Calu3 (cell line): ENCODE measurements at regions not wholly inside any gene's neighbourhood (a gene's known extent, or its start where the extent isn't known, plus 50 kb on each side); places are given as distances from the start of the nearest gene placed in this dataset.

ENCODE experiments used
- BruUV-seq: library from RNA; stranded (reverse); fragments of 400-500 nt; replicated peaks from 2 replicates; lab custom pipeline; 2021; lab: Mats Ljungman, UMichigan
- CTCF ChIA-PET: fragments of 300-600 bp; sonication (Branson Sonifier 250); formaldehyde crosslinking; loops from one replicate; lab custom pipeline; 2022; ENCODE audit warnings: antibody characterized with exemption; lab: Charles Lee
- DNase-seq: peaks from one replicate; pipeline ENCODE4 v3.0.0; 2022
- H3K27ac Mint-ChIP-seq: one replicate; pipeline ENCODE4 v1.8.0; 2022; ENCODE audit warnings: mixed read lengths; ENCODE audit not compliant: unreplicated experiment
- H3K27me3 Mint-ChIP-seq: one replicate; pipeline ENCODE4 v1.8.0; 2022; ENCODE audit warnings: mixed read lengths; ENCODE audit not compliant: unreplicated experiment
- H3K36me3 Mint-ChIP-seq: one replicate; pipeline ENCODE4 v1.8.0; 2022; ENCODE audit warnings: mild to moderate bottlenecking, moderate library complexity, mixed read lengths; ENCODE audit not compliant: insufficient read depth, unreplicated experiment
- H3K4me1 Mint-ChIP-seq: one replicate; pipeline ENCODE4 v1.8.0; 2022; ENCODE audit warnings: mild to moderate bottlenecking, low read depth, mixed read lengths; ENCODE audit not compliant: unreplicated experiment
- H3K4me3 Mint-ChIP-seq: one replicate; pipeline ENCODE4 v1.8.0; 2022; ENCODE audit warnings: mild to moderate bottlenecking, low read depth, moderate library complexity, mixed read lengths; ENCODE audit not compliant: unreplicated experiment
- H3K9me3 Mint-ChIP-seq: one replicate; pipeline ENCODE4 v1.8.0; 2022; ENCODE audit warnings: low read depth, mixed read lengths; ENCODE audit not compliant: unreplicated experiment
- intact Hi-C: fragments of 100-400 bp; cut with micrococcal nuclease; formaldehyde crosslinking; loops from one replicate; pipeline ENCODE4 v1.10.0; 2022; ENCODE audit not compliant: unreplicated experiment
- TF ChIP-seq, protein P1 (sequence below): fragments of 200-600 bp; IDR thresholded peaks from one replicate; pipeline ENCODE4 v1.8.0; 2022; ENCODE audit warnings: antibody characterized with exemption; ENCODE audit not compliant: unreplicated experiment

DNA sequence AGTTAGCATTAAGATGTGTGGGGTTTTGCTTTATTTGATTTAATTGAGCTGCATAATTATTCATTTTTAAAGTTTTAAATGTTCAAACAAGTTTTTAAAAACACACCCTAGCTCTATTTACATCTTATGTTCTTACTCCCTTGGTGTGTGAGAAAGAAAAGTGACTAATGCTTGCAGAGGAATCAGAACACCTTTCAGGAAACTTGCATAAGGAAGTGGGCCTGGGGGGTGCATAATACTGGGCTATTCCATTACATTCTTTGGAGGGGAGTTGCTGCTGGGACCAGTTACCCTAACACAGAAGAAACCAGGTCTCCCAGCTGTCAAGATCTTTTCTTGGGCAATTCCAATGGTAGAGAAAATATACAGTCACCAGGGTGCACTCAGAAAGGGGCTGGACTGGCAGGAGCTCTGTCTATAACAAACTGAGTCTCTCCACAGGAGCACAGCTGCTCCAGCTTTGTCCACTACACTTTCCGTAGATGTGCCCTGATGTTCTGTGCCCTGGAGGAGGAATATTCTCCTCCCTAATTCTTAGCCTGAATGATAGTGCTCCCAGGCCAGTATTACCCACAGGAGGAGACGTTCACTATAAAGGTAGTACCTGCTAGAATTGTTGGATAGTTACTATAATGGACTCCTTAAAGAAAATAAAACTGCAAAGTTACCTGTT, 304.2 kb downstream of the CDC14C start:
- H3K9me3 Mint-ChIP-seq, result peaks cover 33% of the 10 kb centered on the region
- no peak overlapping the region for H3K27ac Mint-ChIP-seq
- no peak for DNase-seq
- H3K4me1 Mint-ChIP-seq, result no peaks in the 10 kb centered on the region
- no peaks in the 10 kb centered on the region for H3K27me3 Mint-ChIP-seq
- BruUV-seq, result no TSS peak
- TF ChIP-seq, protein P1, sequence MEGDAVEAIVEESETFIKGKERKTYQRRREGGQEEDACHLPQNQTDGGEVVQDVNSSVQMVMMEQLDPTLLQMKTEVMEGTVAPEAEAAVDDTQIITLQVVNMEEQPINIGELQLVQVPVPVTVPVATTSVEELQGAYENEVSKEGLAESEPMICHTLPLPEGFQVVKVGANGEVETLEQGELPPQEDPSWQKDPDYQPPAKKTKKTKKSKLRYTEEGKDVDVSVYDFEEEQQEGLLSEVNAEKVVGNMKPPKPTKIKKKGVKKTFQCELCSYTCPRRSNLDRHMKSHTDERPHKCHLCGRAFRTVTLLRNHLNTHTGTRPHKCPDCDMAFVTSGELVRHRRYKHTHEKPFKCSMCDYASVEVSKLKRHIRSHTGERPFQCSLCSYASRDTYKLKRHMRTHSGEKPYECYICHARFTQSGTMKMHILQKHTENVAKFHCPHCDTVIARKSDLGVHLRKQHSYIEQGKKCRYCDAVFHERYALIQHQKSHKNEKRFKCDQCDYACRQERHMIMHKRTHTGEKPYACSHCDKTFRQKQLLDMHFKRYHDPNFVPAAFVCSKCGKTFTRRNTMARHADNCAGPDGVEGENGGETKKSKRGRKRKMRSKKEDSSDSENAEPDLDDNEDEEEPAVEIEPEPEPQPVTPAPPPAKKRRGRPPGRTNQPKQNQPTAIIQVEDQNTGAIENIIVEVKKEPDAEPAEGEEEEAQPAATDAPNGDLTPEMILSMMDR, result no peak
- CTCF ChIA-PET, result no interaction called here
- no peak overlapping the region for H3K4me3 Mint-ChIP-seq
- no peaks in the 10 kb centered on the region for H3K36me3 Mint-ChIP-seq
- intact Hi-C loops, result no loop called here

DNA sequence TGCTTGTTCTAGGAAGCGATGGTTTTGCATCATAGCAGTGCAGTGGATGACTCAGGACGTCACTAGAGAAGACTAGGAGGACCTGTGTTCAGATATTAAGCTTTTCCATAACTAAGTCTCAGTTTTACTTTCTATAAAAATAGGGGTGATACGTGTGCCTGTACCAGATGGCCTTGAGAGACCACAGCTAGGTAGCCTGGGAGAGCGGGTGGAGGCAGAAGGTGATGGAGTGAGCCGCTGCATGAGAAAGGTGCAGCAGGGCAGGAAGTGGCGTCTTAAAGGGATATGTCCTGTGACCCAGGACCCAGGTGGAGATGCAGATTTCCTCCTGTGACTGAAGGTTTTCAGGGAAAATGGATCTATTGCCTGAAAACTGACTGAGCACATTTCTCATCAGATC, 304.9 kb downstream of the CDC14C start:
- no peaks in the 10 kb centered on the region for H3K27me3 Mint-ChIP-seq
- H3K9me3 Mint-ChIP-seq, result peaks cover 33% of the 10 kb centered on the region
- CTCF ChIA-PET, result no interaction called here
- TF ChIP-seq, protein P1, result no peak
- H3K36me3 Mint-ChIP-seq, result no peaks in the 10 kb centered on the region
- no peak overlapping the region for H3K27ac Mint-ChIP-seq
- H3K4me3 Mint-ChIP-seq, result no peak overlapping the region
- no peak for DNase-seq
- BruUV-seq, result no TSS peak
- H3K4me1 Mint-ChIP-seq, result no peaks in the 10 kb centered on the region
- intact Hi-C loops, result no loop called here

DNA sequence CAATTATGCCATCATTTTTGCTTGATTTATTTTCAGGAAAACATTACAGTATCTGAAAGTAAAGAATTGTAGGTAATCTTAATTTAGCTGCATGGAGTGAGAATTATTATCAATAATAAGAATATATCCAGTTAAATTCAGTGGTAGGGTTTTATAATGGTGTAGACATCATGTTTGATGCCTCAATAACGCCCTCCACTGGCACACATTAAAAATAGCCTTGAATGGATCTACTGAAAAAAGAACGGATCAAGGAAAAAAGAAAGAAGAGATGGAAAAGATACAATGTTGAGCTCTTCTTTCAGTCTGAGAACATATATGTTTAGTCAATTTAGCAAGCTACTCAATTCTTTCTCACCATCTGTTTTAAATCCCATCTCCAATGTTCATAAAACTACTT, 319.2 kb downstream of the CDC14C start:
- TF ChIP-seq, protein P1, result no peak
- H3K4me3 Mint-ChIP-seq, result no peak overlapping the region
- no peaks in the 10 kb centered on the region for H3K4me1 Mint-ChIP-seq
- H3K27ac Mint-ChIP-seq, result no peak overlapping the region
- no TSS peak for BruUV-seq
- intact Hi-C loops, result no loop called here
- H3K36me3 Mint-ChIP-seq, result no peaks in the 10 kb centered on the region
- peaks cover 26% of the 10 kb centered on the region for H3K9me3 Mint-ChIP-seq
- no peak for DNase-seq
- CTCF ChIA-PET, result no interaction called here
- H3K27me3 Mint-ChIP-seq, result no peaks in the 10 kb centered on the region

DNA sequence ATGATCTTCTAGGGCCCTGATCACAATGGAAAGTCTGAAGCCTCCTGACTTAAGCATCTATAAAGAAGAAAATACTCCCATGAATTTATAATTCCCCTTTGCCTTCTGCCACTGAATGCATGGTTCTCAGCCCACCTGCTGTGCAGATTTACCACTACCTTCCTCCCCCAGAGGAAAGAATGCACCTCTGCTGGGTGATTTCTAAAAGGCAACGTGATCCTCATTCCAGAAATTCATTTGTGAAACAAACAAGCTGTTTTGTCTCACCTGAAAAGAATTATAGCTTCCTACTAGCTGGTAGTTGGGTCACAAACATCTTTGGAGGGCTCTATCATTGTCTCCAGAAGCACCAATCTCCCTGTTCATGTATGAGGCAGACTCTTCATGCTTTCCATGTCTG, 320.2 kb downstream of the CDC14C start:
- no peak for DNase-seq
- Mint-ChIP-seq H3K4me1 (no peaks in the 10 kb centered on the region), H3K27ac (no peak overlapping the region), H3K27me3 (no peaks in the 10 kb centered on the region), H3K9me3 (peaks cover 25% of the 10 kb centered on the region), H3K4me3 (no peak overlapping the region), H3K36me3 (no peaks in the 10 kb centered on the region)
- CTCF ChIA-PET, result no interaction called here
- BruUV-seq, result no TSS peak
- TF ChIP-seq, protein P1, result no peak
- intact Hi-C loops, result no loop called here
